RWPE1 (cell line): ENCODE measurements at regions not wholly inside any gene's neighbourhood (a gene's known extent, or its start where the extent isn't known, plus 50 kb on each side); places are given as distances from the start of the nearest gene placed in this dataset.
"Not testable (repeated sequence)": the region's sequence is repeated elsewhere in the genome, so short reads cannot be mapped to it uniquely, and the experiment has no call there.

Source experiments
- CTCF ChIA-PET: fragments of 350-600 bp; sonication (Branson Sonifier 250); formaldehyde crosslinking; extraction: SDS; loops from one replicate; lab custom pipeline; 2021; lab: Yijun Ruan, JAX
- POLR2A ChIA-PET: fragments of 400-600 bp; formaldehyde crosslinking; extraction: SDS; loops from one replicate; lab custom pipeline; 2020; ENCODE audit warnings: antibody characterized with exemption; ENCODE audit not compliant: low non-redundant PET; lab: Yijun Ruan, JAX
- DNase-seq: peaks from one replicate; pipeline ENCODE4 v3.0.0; 2012; ENCODE audit warnings: low spot score
- H3K27ac ChIP-seq: fragments of 450-650 bp; 2 replicates; pipeline ENCODE4 v1.5.1; 2017
- TF ChIP-seq, protein P1 (sequence below): fragments of 450-650 bp; conservative IDR thresholded peaks from 2 replicates; pipeline ENCODE4 v1.5.1; 2017; ENCODE audit warnings: low read depth, mild to moderate bottlenecking

DNA sequence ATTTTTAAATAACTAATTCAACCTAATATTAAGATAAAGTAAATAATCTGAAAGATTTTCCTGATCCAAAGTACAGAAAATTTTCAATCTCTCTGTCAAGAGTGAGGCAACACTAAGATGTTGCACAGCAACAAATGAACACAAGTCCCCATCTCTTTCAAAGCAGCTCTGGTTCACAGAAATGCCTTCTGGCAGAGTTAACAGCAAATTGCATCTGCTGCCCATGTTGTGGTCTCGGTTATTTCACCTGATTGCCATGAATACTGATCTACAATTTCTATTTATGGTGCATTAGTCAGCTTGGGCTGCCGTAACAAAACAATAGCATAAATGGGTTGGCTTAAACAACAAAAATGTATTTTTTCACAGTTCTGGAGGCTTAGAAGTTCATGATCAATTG is 167.3 kb downstream of the BCHE start:
- POLR2A ChIA-PET = no interaction called here
- no peak for DNase-seq
- H3K27ac ChIP-seq = no peak overlapping the region
- CTCF ChIA-PET = interaction anchor here (0.6 kb wide), 1 partner anchor 88 kb away, joined by 6 read pairs; no protein-coding TSS in a partner anchor
- TF ChIP-seq, protein P1, sequence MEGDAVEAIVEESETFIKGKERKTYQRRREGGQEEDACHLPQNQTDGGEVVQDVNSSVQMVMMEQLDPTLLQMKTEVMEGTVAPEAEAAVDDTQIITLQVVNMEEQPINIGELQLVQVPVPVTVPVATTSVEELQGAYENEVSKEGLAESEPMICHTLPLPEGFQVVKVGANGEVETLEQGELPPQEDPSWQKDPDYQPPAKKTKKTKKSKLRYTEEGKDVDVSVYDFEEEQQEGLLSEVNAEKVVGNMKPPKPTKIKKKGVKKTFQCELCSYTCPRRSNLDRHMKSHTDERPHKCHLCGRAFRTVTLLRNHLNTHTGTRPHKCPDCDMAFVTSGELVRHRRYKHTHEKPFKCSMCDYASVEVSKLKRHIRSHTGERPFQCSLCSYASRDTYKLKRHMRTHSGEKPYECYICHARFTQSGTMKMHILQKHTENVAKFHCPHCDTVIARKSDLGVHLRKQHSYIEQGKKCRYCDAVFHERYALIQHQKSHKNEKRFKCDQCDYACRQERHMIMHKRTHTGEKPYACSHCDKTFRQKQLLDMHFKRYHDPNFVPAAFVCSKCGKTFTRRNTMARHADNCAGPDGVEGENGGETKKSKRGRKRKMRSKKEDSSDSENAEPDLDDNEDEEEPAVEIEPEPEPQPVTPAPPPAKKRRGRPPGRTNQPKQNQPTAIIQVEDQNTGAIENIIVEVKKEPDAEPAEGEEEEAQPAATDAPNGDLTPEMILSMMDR = no peak

DNA sequence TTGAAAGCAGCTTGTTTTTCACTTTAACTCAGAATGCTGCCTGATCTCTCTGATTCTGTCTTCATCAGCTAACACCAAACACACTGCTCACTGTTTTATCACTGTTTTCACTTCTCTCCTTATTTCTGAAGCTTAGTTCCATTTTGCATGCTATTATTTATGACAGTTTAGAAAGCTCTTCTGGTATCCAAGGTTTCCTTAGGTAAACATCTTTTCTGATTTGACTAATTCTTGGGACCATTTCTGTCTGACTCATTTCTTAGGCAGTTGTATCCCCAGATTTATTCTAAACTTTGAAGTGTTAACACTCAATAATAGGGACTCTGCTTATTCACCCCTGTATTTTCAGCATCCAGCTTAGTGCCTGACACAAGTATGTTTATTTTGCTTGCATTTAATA is 167.7 kb downstream of the BCHE start:
- CTCF ChIA-PET = no interaction called here
- POLR2A ChIA-PET = no interaction called here
- no peak overlapping the region for H3K27ac ChIP-seq
- no peak for DNase-seq
- TF ChIP-seq, protein P1 = no peak

DNA sequence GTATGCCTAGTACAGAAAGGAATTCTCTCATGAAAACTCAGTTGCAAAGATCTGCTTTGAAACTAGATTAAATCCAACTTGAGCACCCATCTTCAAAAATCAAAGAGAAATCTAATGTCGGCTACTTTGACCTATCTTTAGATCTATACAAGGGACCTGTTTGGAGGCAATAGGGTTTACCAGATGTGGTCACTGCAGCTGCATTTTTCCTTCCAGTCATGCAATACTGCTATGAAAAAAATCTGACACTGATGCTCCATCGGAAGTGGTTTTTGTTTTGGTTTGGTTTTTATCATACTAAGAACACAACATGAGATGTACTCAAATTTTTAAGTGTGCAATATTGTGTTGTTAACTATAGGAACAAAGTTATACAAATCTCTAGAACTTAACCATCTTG is 169.5 kb downstream of the BCHE start:
- CTCF ChIA-PET = no interaction called here
- POLR2A ChIA-PET = no interaction called here
- H3K27ac ChIP-seq = no peak overlapping the region
- DNase-seq = no peak
- TF ChIP-seq, protein P1 = no peak

DNA sequence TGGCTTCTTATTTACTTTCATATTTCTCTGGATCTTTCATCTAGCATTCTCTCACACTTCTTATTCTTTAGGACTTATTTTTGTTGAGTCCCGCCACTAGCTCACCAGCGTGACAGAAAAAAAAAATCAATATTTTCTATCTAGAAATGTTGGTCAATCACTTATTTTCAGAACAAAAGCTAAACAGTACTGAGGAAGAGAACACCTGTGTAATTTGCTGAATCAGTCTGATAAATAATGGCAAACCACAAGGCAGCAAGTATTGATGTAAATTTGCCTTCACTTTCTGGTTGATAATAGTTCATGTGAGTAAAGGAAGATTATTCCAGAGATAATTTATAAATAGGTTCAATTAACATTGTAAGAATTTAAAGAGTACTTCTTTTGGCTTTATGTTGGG is 179.2 kb downstream of the BCHE start:
- CTCF ChIA-PET = no interaction called here
- H3K27ac ChIP-seq = no peak overlapping the region
- POLR2A ChIA-PET = no interaction called here
- DNase-seq = no peak
- TF ChIP-seq, protein P1 = no peak

DNA sequence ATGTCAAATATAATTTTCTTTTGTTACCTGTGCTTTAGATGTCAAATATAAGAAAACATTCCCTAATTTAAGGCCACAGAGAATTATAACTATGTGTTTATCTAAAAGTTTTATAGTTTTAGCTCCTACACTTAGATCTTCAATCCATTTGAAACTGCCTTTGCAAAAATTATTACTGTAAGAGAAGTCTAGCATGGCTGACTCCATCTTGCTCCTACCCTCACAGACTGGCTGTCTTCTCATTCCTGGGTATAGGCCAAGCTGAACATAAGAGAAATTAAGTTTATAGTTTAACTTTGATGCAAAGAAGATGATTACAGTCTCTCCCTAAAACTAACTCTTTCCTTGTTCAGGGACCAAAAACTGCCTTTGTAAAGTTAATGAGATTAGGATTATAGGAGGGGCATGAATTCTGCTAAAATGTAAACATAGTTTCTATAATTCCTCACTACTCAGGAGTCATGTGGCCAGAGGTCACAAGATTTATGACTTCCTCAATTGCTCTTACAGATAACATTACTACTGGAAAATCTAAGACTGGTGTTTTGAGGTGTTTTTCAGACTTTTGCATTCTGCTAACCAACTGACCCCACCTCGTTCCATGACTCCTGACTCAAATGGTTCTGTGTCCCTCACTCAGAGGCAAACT is 184.0 kb downstream of the BCHE start:
- no peak for DNase-seq
- H3K27ac ChIP-seq = no peak overlapping the region
- CTCF ChIA-PET = no interaction called here
- POLR2A ChIA-PET = no interaction called here
- TF ChIP-seq, protein P1 = no peak

DNA sequence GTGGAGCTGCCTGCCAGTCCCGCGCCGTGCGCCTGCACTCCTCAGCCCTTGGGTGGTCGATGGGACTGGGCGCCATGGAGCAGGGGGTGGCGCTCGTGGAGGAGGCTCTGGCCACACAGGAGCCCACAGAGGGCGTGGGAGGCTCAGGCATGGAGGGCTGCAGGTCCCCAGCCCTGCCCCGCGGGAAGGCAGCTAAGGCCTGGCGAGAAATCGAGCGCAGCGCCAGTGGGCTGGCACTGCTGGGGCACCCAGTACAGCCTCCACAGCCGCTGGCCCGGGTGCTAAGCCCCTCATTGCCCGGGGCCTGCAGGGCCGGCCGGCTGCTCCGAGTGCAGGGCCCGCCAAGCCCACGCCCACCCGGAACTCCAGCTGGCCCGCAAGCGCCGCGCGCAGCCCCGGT is 187.9 kb downstream of the BCHE start:
- CTCF ChIA-PET, POLR2A ChIA-PET, DNase-seq, H3K27ac ChIP-seq: not testable (repeated sequence)

DNA sequence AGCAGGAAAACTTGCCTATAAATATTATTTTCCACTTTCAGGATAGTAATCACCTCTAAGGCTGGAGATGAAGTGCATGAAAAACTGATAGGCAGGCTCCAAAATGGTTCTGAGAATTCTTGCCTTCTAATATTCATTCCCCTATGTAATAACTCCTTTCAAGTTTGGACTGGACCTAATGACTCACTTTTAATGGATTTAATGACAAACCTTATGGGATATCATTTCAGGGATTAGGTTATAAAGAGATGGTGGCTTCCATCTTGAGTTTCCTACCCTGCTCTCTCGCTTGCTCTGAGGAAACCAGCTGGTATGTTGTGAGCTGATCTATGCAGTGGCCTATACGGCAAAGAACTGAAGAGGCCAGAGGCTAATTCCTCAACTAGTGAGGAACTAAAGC is 192.0 kb downstream of the BCHE start:
- TF ChIP-seq, protein P1 = no peak
- ChIA-PET CTCF (no interaction called here), POLR2A (no interaction called here)
- H3K27ac ChIP-seq = no peak overlapping the region
- peak; percentile 8 for DNase-seq
